ENCODE measurements at regions not wholly inside any gene's neighbourhood (a gene's known extent, or its start where the extent isn't known, plus 50 kb on each side); places are given as distances from the start of the nearest gene placed in this dataset.

- FAIRE-seq (no peak), DNase-seq (ENCODE audit: low read depth) (no peak)
- TF ChIP-seq CTCF (IDR thresholded peaks at IDR 0.05; ENCODE audit: insufficient read depth, low read length, severe bottlenecking) = no peak
- Histone ChIP-seq H3K4me3 (ENCODE audit: low read depth, low read length) (no peak overlapping the region), H3K27me3 (ENCODE audit: control insufficient read depth, insufficient read depth, low read length) (no peaks in the 10 kb centered on the region), H3K36me3 (ENCODE audit: control insufficient read depth, insufficient read depth, low read length) (no peaks in the 10 kb centered on the region)
These were observed 495.6 kb upstream of the B3GAT1 start for GRCh38 chr11:134907636-134908035.

- Histone ChIP-seq H3K27me3 (ENCODE audit: control insufficient read depth, insufficient read depth, low read length) (no peaks in the 10 kb centered on the region), H3K4me3 (ENCODE audit: low read depth, low read length) (no peak overlapping the region), H3K36me3 (ENCODE audit: control insufficient read depth, insufficient read depth, low read length) (no peaks in the 10 kb centered on the region)
- FAIRE-seq (peak; percentile 13), DNase-seq (ENCODE audit: low read depth) (no peak)
- TF ChIP-seq CTCF (IDR thresholded peaks at IDR 0.05; ENCODE audit: insufficient read depth, low read length, severe bottlenecking) = no peak
These were observed 494.4 kb upstream of the B3GAT1 start for GRCh38 chr11:134906356-134906955.

- Histone ChIP-seq H3K36me3 (ENCODE audit: control insufficient read depth, insufficient read depth, low read length) (no peaks in the 10 kb centered on the region), H3K27me3 (ENCODE audit: control insufficient read depth, insufficient read depth, low read length) (no peaks in the 10 kb centered on the region), H3K4me3 (ENCODE audit: low read depth, low read length) (no peak overlapping the region)
- no peak for TF ChIP-seq CTCF (IDR thresholded peaks at IDR 0.05; ENCODE audit: insufficient read depth, low read length, severe bottlenecking)
- no peak for DNase-seq (ENCODE audit: low read depth)
- FAIRE-seq = no peak
These were observed 493.9 kb upstream of the B3GAT1 start for GRCh38 chr11:134905928-134906327.

GRCh38 chr11:134905517-134905916, 493.5 kb upstream of the B3GAT1 start:
- TF ChIP-seq CTCF (IDR thresholded peaks at IDR 0.05; ENCODE audit: insufficient read depth, low read length, severe bottlenecking) = no peak
- no peaks in the 10 kb centered on the region for H3K36me3 ChIP-seq (ENCODE audit: control insufficient read depth, insufficient read depth, low read length)
- DNase-seq (ENCODE audit: low read depth) (no peak), FAIRE-seq (no peak)
- H3K4me3 ChIP-seq (ENCODE audit: low read depth, low read length) = no peak overlapping the region
- no peaks in the 10 kb centered on the region for H3K27me3 ChIP-seq (ENCODE audit: control insufficient read depth, insufficient read depth, low read length)

- TF ChIP-seq CTCF (IDR thresholded peaks at IDR 0.05; ENCODE audit: insufficient read depth, low read length, severe bottlenecking) = no peak
- FAIRE-seq = no peak
- no peak for DNase-seq (ENCODE audit: low read depth)
- H3K36me3 ChIP-seq (ENCODE audit: control insufficient read depth, insufficient read depth, low read length) = no peaks in the 10 kb centered on the region
- no peak overlapping the region for H3K4me3 ChIP-seq (ENCODE audit: low read depth, low read length)
- no peaks in the 10 kb centered on the region for H3K27me3 ChIP-seq (ENCODE audit: control insufficient read depth, insufficient read depth, low read length)
These were observed 492.2 kb upstream of the B3GAT1 start for GRCh38 chr11:134904103-134904790.

Measured in bronchial epithelial cell (primary cell).